CD4-positive, alpha-beta T cell (primary cell): ENCODE measurements at regions not wholly inside any gene's neighbourhood (a gene's known extent, or its start where the extent isn't known, plus 50 kb on each side); places are given as distances from the start of the nearest gene placed in this dataset.

Experiments
- ATAC-seq: fragments of 200-7000 bp; cut with Tn5 transposase; one replicate; pipeline ENCODE4 v1.10.0; 2022; ENCODE audit warnings: mild to moderate bottlenecking; ENCODE audit not compliant: poor library complexity
- CTCF ChIA-PET: fragments of 350-600 bp; sonication (Branson Sonifier 250); formaldehyde crosslinking; loops from one replicate; lab custom pipeline; 2021; ENCODE audit warnings: antibody characterized with exemption, inconsistent platforms; lab: Charles Lee
- POLR2A ChIA-PET: fragments of 350-600 bp; sonication (Branson Sonifier 250); formaldehyde crosslinking; loops from one replicate; lab custom pipeline; 2021; ENCODE audit warnings: antibody characterized with exemption, inconsistent platforms; lab: Charles Lee
- DNase-seq, 14 experiments: peaks; one replicate each; pipeline ENCODE4 v3.0.0-alpha.2; 2013 to 2020; ENCODE audit warnings: mixed read lengths in 2 of 14
- H3K27ac ChIP-seq, 2 donors: one replicate each; pipeline versions ENCODE4 v1.5.1 to v1.7.0; 2013; ENCODE audit warnings: low read length in 2 of 2, low read depth in 1 of 2, mild to moderate bottlenecking in 1 of 2
- H3K27me3 ChIP-seq, 2 experiments: 1 replicate in 1 of 2; 2 replicates in 1 of 2; pipeline versions ENCODE4 v1.6.1 to v1.7.0; 2013; ENCODE audit warnings: low read length in 2 of 2, control low read depth in 1 of 2, mild to moderate bottlenecking in 1 of 2, moderate library complexity in 1 of 2; ENCODE audit not compliant: insufficient read depth in 2 of 2, control insufficient read depth in 1 of 2
- H3K36me3 ChIP-seq: one replicate; pipeline ENCODE4 v1.6.1; 2013; ENCODE audit warnings: low read length, control low read depth; ENCODE audit not compliant: insufficient read depth
- H3K4me1 ChIP-seq: one replicate; pipeline ENCODE4 v1.6.1; 2013; ENCODE audit warnings: low read length, control low read depth; ENCODE audit not compliant: insufficient read depth
- H3K4me3 ChIP-seq: one replicate; pipeline ENCODE4 v1.5.1; 2013; ENCODE audit warnings: mild to moderate bottlenecking, low read length, moderate library complexity
- H3K9me3 ChIP-seq, 2 experiments: 1 replicate in 1 of 2; 2 replicates in 1 of 2; pipeline versions ENCODE4 v1.6.1 to v1.7.0; 2013; ENCODE audit warnings: low read length in 2 of 2, mild to moderate bottlenecking in 2 of 2, control low read depth in 1 of 2, moderate library complexity in 1 of 2; ENCODE audit not compliant: control insufficient read depth in 1 of 2, insufficient read depth in 1 of 2
- H3K27ac Mint-ChIP-seq: one replicate; pipeline ENCODE4 v1.8.0; 2020; ENCODE audit warnings: mixed read lengths
- H3K27me3 Mint-ChIP-seq: one replicate; pipeline ENCODE4 v1.8.0; 2021; ENCODE audit warnings: mixed read lengths
- H3K36me3 Mint-ChIP-seq: one replicate; pipeline ENCODE4 v1.8.0; 2021; ENCODE audit warnings: low read depth, mixed read lengths
- H3K4me1 Mint-ChIP-seq: one replicate; pipeline ENCODE4 v1.8.0; 2021; ENCODE audit warnings: low read depth, mixed read lengths
- H3K4me3 Mint-ChIP-seq: one replicate; pipeline ENCODE4 v1.8.0; 2020; ENCODE audit warnings: mild to moderate bottlenecking, mixed read lengths
- H3K9me3 Mint-ChIP-seq: one replicate; pipeline ENCODE4 v1.8.0; 2020; ENCODE audit warnings: mixed read lengths
- CTCF ChIP-seq: fragments of 200-600 bp; IDR thresholded peaks from one replicate; pipeline ENCODE4 v1.8.0; 2022; ENCODE audit warnings: antibody characterized with exemption, mild to moderate bottlenecking
- intact Hi-C, 2 experiments: fragments of 100-400 bp; cut with DNase I in 1 of 2; cut with micrococcal nuclease in 1 of 2; formaldehyde crosslinking; loops; one replicate each; pipeline versions ENCODE4 v1.15.1 to v1.9.0; 2023 to 2025; cut with DNase I, micrococcal nuclease

- Histone ChIP-seq H3K4me3 (no peak overlapping the region), H3K27ac (no peak overlapping the region), H3K4me1 (no peaks in the 10 kb centered on the region), H3K9me3 (no peaks in the 10 kb centered on the region), H3K27me3 (no peaks in the 10 kb centered on the region), H3K36me3 (no peaks in the 10 kb centered on the region)
- no peak for DNase-seq
- TF ChIP-seq CTCF, result no peak
- CTCF ChIA-PET, result no interaction called here
- no peaks in the 10 kb centered on the region for H3K36me3 Mint-ChIP-seq
- peaks cover 6% of the 10 kb centered on the region for H3K9me3 Mint-ChIP-seq
- H3K4me3 Mint-ChIP-seq, result no peak overlapping the region
- no peak overlapping the region for H3K27ac Mint-ChIP-seq
- no peaks in the 10 kb centered on the region for H3K4me1 Mint-ChIP-seq
- POLR2A ChIA-PET, result no interaction called here
- ATAC-seq, result no peak
- intact Hi-C loops, result no loop called here
- no peaks in the 10 kb centered on the region for H3K27me3 Mint-ChIP-seq
Measured at GRCh38 chr3:164370970-164371369, 707.3 kb downstream of the SI start.

GRCh38 chr3:164365242-164365641 is 713.1 kb downstream of the SI start:
- no peaks in the 10 kb centered on the region for H3K36me3 ChIP-seq
- H3K4me1 ChIP-seq, result no peaks in the 10 kb centered on the region
- H3K9me3 ChIP-seq, result peaks cover 0 to 3% of the 10 kb centered on the region in 2 experiments
- Mint-ChIP-seq H3K9me3 (peaks cover 5% of the 10 kb centered on the region), H3K27ac (no peak overlapping the region), H3K36me3 (no peaks in the 10 kb centered on the region), H3K4me3 (no peak overlapping the region), H3K27me3 (no peaks in the 10 kb centered on the region), H3K4me1 (no peaks in the 10 kb centered on the region)
- intact Hi-C loops, result no loop called here
- H3K27me3 ChIP-seq, result no peaks in the 10 kb centered on the region
- H3K27ac ChIP-seq, result no peak overlapping the region
- no peak for TF ChIP-seq CTCF
- no peak for DNase-seq
- H3K4me3 ChIP-seq, result no peak overlapping the region
- ChIA-PET CTCF (no interaction called here), POLR2A (no interaction called here)
- ATAC-seq, result no peak

GRCh38 chr3:164364111-164364510 is 714.2 kb downstream of the SI start:
- Mint-ChIP-seq H3K4me3 (no peak overlapping the region), H3K27ac (no peak overlapping the region), H3K4me1 (no peaks in the 10 kb centered on the region), H3K9me3 (peaks cover 5% of the 10 kb centered on the region), H3K27me3 (no peaks in the 10 kb centered on the region), H3K36me3 (no peaks in the 10 kb centered on the region)
- H3K4me3 ChIP-seq, result no peak overlapping the region
- no peak for TF ChIP-seq CTCF
- intact Hi-C loops, result no loop called here
- ATAC-seq, result no peak
- ChIA-PET CTCF (no interaction called here), POLR2A (no interaction called here)
- DNase-seq, result no peak
- H3K36me3 ChIP-seq, result no peaks in the 10 kb centered on the region
- H3K4me1 ChIP-seq, result no peaks in the 10 kb centered on the region
- H3K27ac ChIP-seq, result no peak overlapping the region
- H3K9me3 ChIP-seq, result peaks cover 0 to 3% of the 10 kb centered on the region in 2 experiments
- H3K27me3 ChIP-seq, result no peaks in the 10 kb centered on the region
